HAP-1 (cell line): ENCODE measurements at regions not wholly inside any gene's neighbourhood (a gene's known extent, or its start where the extent isn't known, plus 50 kb on each side); places are given as distances from the start of the nearest gene placed in this dataset.

Source experiments
- DNase-seq, 2 experiments: peaks; one replicate each; pipeline ENCODE4 v3.0.0-alpha.2; 2016 to 2020; ENCODE audit warnings: low spot score in 2 of 2
- H3K27me3 ChIP-seq: fragments of 250-450 bp; sonication (Bioruptor Pico); 2 replicates; pipeline ENCODE4 v1.5.1; 2020; ENCODE audit warnings: low read depth, mild to moderate bottlenecking, moderate library complexity
- H3K36me3 ChIP-seq: fragments of 250-450 bp; sonication (Bioruptor Pico); replicated peaks from 2 replicates; pipeline ENCODE4 v1.5.1; 2020; ENCODE audit warnings: mild to moderate bottlenecking
- H3K4me1 ChIP-seq: fragments of 250-450 bp; sonication (Bioruptor Pico); 2 replicates; pipeline ENCODE4 v1.5.1; 2020; ENCODE audit warnings: mild to moderate bottlenecking
- H3K4me3 ChIP-seq: fragments of 250-450 bp; sonication (Bioruptor Pico); 2 replicates; pipeline ENCODE4 v1.5.1; 2020; ENCODE audit warnings: mild to moderate bottlenecking, moderate library complexity
- H3K9me3 ChIP-seq: fragments of 250-450 bp; sonication (Bioruptor Pico); 2 replicates; pipeline ENCODE4 v1.5.1; 2020; ENCODE audit warnings: mild to moderate bottlenecking, moderate library complexity
- in situ Hi-C: fragments of 300-500 bp; cut with MboI; formaldehyde crosslinking; loops from 3 replicates; pipeline ENCODE4 v1.14.3; 2020; ENCODE audit warnings: low sequenced_read_pairs, inconsistent platforms, mixed read lengths

- no peaks in the 10 kb centered on the region for H3K27me3 ChIP-seq
- no peak overlapping the region for H3K4me3 ChIP-seq
- H3K9me3 ChIP-seq: 0 out of 2 replicates have a peak, but pooled peaks cover 3% of the 10 kb centered on the region
- no peak for DNase-seq
- no peaks in the 10 kb centered on the region for H3K4me1 ChIP-seq
- in situ Hi-C loops: no loop called here
- H3K36me3 ChIP-seq: no peaks in the 10 kb centered on the region
These were observed 59.1 kb upstream of the LHX1 start for GRCh38 chr17:36878216-36878615.

- in situ Hi-C loops: no loop called here
- H3K36me3 ChIP-seq: no peaks in the 10 kb centered on the region
- 0 out of 2 replicates have a peak, but pooled peaks cover 3% of the 10 kb centered on the region for H3K9me3 ChIP-seq
- no peak for DNase-seq
- H3K4me3 ChIP-seq: no peak overlapping the region
- H3K4me1 ChIP-seq: no peaks in the 10 kb centered on the region
- H3K27me3 ChIP-seq: no peaks in the 10 kb centered on the region
These were observed 58.2 kb upstream of the LHX1 start for GRCh38 chr17:36879027-36879426.

- no peak for DNase-seq
- no peaks in the 10 kb centered on the region for H3K36me3 ChIP-seq
- in situ Hi-C loops: no loop called here
These were observed 57.6 kb upstream of the LHX1 start for GRCh38 chr17:36879624-36880131.

GRCh38 chr17:36880268-36880905 is 56.9 kb upstream of the LHX1 start:
- Histone ChIP-seq H3K4me3 (no peak overlapping the region), H3K4me1 (no peaks in the 10 kb centered on the region), H3K27me3 (no peaks in the 10 kb centered on the region), H3K36me3 (no peaks in the 10 kb centered on the region), H3K9me3 (0 out of 2 replicates have a peak, but pooled peaks cover 3% of the 10 kb centered on the region)
- no peak for DNase-seq
- in situ Hi-C loops: no loop called here

More at GRCh38 chr17:36879624-36880131, 57.6 kb upstream of the LHX1 start:
- Histone ChIP-seq H3K9me3 (0 out of 2 replicates have a peak, but pooled peaks cover 3% of the 10 kb centered on the region), H3K27me3 (no peaks in the 10 kb centered on the region), H3K4me3 (no peak overlapping the region), H3K4me1 (no peaks in the 10 kb centered on the region)

- in situ Hi-C loops: no loop called here
- H3K4me3 ChIP-seq: no peak overlapping the region
These were observed 56.0 kb upstream of the LHX1 start for GRCh38 chr17:36881323-36881722.

GRCh38 chr17:36884495-36885152 is 52.7 kb upstream of the LHX1 start:
- Histone ChIP-seq H3K36me3 (no peaks in the 10 kb centered on the region), H3K27me3 (no peaks in the 10 kb centered on the region), H3K9me3 (0 out of 2 replicates have a peak, but pooled peaks cover 3% of the 10 kb centered on the region), H3K4me1 (no peaks in the 10 kb centered on the region), H3K4me3 (no peak overlapping the region)
- no peak for DNase-seq
- in situ Hi-C loops: no loop called here

More at GRCh38 chr17:36881323-36881722, 56.0 kb upstream of the LHX1 start:
- H3K9me3 ChIP-seq: 0 out of 2 replicates have a peak, but pooled peaks cover 3% of the 10 kb centered on the region
- H3K36me3 ChIP-seq: no peaks in the 10 kb centered on the region
- DNase-seq: no peak
- H3K4me1 ChIP-seq: no peaks in the 10 kb centered on the region
- H3K27me3 ChIP-seq: no peaks in the 10 kb centered on the region

GRCh38 chr17:36885153-36885735 is 52.0 kb upstream of the LHX1 start:
- in situ Hi-C loops: no loop called here
- no peaks in the 10 kb centered on the region for H3K27me3 ChIP-seq
- H3K4me3 ChIP-seq: no peak overlapping the region

GRCh38 chr17:36885771-36886377 is 51.4 kb upstream of the LHX1 start:
- DNase-seq: no peak
- no peaks in the 10 kb centered on the region for H3K4me1 ChIP-seq
- H3K9me3 ChIP-seq: 0 out of 2 replicates have a peak, but pooled peaks cover 3% of the 10 kb centered on the region
- H3K36me3 ChIP-seq: no peaks in the 10 kb centered on the region
- in situ Hi-C loops: no loop called here
- no peak overlapping the region for H3K4me3 ChIP-seq
- no peaks in the 10 kb centered on the region for H3K27me3 ChIP-seq

More at GRCh38 chr17:36885153-36885735, 52.0 kb upstream of the LHX1 start:
- no peak for DNase-seq
- Histone ChIP-seq H3K9me3 (0 out of 2 replicates have a peak, but pooled peaks cover 3% of the 10 kb centered on the region), H3K4me1 (no peaks in the 10 kb centered on the region), H3K36me3 (no peaks in the 10 kb centered on the region)
